Spleen (tissue), 7 donors: ENCODE measurements at regions not wholly inside any gene's neighbourhood (a gene's known extent, or its start where the extent isn't known, plus 50 kb on each side); places are given as distances from the start of the nearest gene placed in this dataset.

Source experiments
- POLR2A ChIP-seq, 3 donors: fragments of 450-650 bp; IDR thresholded peaks; one replicate each; pipeline ENCODE4 v1.5.1; 2017; ENCODE audit warnings: antibody characterized with exemption in 3 of 3, mild to moderate bottlenecking in 1 of 3
- POLR2AphosphoS5 ChIP-seq, 3 donors: sonication (generic); formaldehyde crosslinking; IDR thresholded peaks; one replicate each; pipeline ENCODE4 v1.5.1; 2017; ENCODE audit warnings: antibody characterized with exemption in 3 of 3
- TF ChIP-seq, protein P1 (sequence below), 11 experiments: fragments of 200-600 bp in 7 of 11; fragments of 450-650 bp in 4 of 11; sonication (generic) in 4 of 11; IDR thresholded peaks in 8 of 11; conservative IDR thresholded peaks in 3 of 11; 1 replicate in 7 of 11; 2 replicates in 4 of 11; pipeline versions ENCODE4 v1.4.0 to v1.8.0; 2016 to 2021; ENCODE audit warnings: antibody characterized with exemption in 11 of 11, inconsistent platforms in 4 of 11, mild to moderate bottlenecking in 1 of 11
- donor health status: DM: no; HTN: no; CAD: no; lungs with moderate emphysema.
- donor health status: DM: no; HTN: no; CAD: no.
- donor health status: DM: no; HTN: no; CAD: no.

DNA sequence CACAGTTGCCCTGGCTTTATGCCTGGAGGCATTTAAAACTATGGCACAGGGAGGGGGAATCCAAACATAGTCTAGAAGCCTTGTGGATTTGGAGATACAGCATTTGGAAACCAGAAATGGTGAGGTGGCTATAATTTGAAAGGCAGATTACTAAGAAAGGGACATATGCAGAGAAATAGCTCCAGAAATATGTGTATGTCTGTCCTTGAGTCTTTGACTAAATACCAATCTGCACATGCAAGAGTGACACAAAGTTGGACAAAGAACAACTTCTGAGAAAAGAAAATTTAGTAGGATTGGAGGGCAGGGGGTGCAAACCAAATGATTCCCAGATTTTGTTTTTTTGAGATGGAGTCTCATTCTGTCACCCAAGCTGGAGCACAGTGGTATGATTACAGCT, 229.6 kb downstream of the TMEM26 start:
- TF ChIP-seq, protein P1, sequence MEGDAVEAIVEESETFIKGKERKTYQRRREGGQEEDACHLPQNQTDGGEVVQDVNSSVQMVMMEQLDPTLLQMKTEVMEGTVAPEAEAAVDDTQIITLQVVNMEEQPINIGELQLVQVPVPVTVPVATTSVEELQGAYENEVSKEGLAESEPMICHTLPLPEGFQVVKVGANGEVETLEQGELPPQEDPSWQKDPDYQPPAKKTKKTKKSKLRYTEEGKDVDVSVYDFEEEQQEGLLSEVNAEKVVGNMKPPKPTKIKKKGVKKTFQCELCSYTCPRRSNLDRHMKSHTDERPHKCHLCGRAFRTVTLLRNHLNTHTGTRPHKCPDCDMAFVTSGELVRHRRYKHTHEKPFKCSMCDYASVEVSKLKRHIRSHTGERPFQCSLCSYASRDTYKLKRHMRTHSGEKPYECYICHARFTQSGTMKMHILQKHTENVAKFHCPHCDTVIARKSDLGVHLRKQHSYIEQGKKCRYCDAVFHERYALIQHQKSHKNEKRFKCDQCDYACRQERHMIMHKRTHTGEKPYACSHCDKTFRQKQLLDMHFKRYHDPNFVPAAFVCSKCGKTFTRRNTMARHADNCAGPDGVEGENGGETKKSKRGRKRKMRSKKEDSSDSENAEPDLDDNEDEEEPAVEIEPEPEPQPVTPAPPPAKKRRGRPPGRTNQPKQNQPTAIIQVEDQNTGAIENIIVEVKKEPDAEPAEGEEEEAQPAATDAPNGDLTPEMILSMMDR (IDR thresholded peaks at IDR 0.05 in 8 of 11, conservative IDR thresholded peaks at IDR 0.05 in 3 of 11) = no peak
- TF ChIP-seq POLR2A (IDR thresholded peaks at IDR 0.05) = no peak
- no peak for TF ChIP-seq POLR2AphosphoS5 (IDR thresholded peaks at IDR 0.05)
